ENCODE measurements at regions not wholly inside any gene's neighbourhood (a gene's known extent, or its start where the extent isn't known, plus 50 kb on each side); places are given as distances from the start of the nearest gene placed in this dataset.

DNA sequence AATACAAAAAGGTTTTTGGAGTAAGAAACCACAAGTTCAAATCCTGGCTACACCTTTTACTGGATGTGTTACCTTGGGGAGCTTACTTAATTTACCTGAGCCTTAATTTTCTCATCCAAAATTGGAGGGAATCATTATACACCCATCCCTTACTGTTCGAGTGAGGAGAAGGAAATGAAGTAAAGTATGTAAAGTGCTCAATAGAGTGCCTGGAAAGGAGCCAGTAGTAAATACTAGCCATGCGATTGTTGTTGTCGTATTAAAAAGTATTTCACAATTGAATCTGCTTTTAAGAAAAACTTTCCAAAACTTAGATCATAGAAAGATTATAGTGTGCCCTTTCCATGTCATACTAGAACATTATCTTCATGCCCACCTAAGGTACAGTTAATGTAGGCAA, 124.5 kb downstream of the ATXN3L start:
- TF ChIP-seq, protein P1, sequence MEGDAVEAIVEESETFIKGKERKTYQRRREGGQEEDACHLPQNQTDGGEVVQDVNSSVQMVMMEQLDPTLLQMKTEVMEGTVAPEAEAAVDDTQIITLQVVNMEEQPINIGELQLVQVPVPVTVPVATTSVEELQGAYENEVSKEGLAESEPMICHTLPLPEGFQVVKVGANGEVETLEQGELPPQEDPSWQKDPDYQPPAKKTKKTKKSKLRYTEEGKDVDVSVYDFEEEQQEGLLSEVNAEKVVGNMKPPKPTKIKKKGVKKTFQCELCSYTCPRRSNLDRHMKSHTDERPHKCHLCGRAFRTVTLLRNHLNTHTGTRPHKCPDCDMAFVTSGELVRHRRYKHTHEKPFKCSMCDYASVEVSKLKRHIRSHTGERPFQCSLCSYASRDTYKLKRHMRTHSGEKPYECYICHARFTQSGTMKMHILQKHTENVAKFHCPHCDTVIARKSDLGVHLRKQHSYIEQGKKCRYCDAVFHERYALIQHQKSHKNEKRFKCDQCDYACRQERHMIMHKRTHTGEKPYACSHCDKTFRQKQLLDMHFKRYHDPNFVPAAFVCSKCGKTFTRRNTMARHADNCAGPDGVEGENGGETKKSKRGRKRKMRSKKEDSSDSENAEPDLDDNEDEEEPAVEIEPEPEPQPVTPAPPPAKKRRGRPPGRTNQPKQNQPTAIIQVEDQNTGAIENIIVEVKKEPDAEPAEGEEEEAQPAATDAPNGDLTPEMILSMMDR (IDR thresholded peaks at IDR 0.05), result no peak
- TF ChIP-seq POLR2AphosphoS5 (IDR thresholded peaks at IDR 0.05), result no peak
- TF ChIP-seq POLR2A (IDR thresholded peaks at IDR 0.05), result no peak
